Effector memory CD8-positive, alpha-beta T cell (primary cell): ENCODE measurements at regions not wholly inside any gene's neighbourhood (a gene's known extent, or its start where the extent isn't known, plus 50 kb on each side); places are given as distances from the start of the nearest gene placed in this dataset.
A peak's percentile ranks its signal among the peaks of the same experiment; 100 is the strongest.

ENCODE experiments used
- ATAC-seq: fragments of 150-1000 bp; cut with Tn5 transposase; replicated peaks from 2 replicates; pipeline ENCODE4 v1.10.0; 2021; ENCODE audit warnings: mild to moderate bottlenecking, moderate library complexity
- DNase-seq, 3 experiments: peaks; one replicate each; pipeline ENCODE4 v3.0.0; 2021
- H3K27ac Mint-ChIP-seq, 2 donors: one replicate each; pipeline ENCODE4 v1.8.0; 2022; ENCODE audit warnings: mild to moderate bottlenecking in 2 of 2, mixed read lengths in 2 of 2, moderate library complexity in 2 of 2
- H3K27me3 Mint-ChIP-seq, 2 donors: one replicate each; pipeline ENCODE4 v1.8.0; 2022; ENCODE audit warnings: mixed read lengths in 2 of 2
- H3K36me3 Mint-ChIP-seq: one replicate; pipeline ENCODE4 v1.8.0; 2022; ENCODE audit warnings: mild to moderate bottlenecking, moderate library complexity, mixed read lengths; ENCODE audit not compliant: insufficient read depth
- H3K4me1 Mint-ChIP-seq, 2 donors: one replicate each; pipeline ENCODE4 v1.8.0; 2022; ENCODE audit warnings: low read depth in 2 of 2, mixed read lengths in 2 of 2
- H3K4me3 Mint-ChIP-seq, 2 donors: one replicate each; pipeline ENCODE4 v1.8.0; 2022; ENCODE audit warnings: mild to moderate bottlenecking in 2 of 2, mixed read lengths in 2 of 2, moderate library complexity in 2 of 2
- H3K9me3 Mint-ChIP-seq, 2 donors: one replicate each; pipeline ENCODE4 v1.8.0; 2022; ENCODE audit warnings: mixed read lengths in 2 of 2

DNA sequence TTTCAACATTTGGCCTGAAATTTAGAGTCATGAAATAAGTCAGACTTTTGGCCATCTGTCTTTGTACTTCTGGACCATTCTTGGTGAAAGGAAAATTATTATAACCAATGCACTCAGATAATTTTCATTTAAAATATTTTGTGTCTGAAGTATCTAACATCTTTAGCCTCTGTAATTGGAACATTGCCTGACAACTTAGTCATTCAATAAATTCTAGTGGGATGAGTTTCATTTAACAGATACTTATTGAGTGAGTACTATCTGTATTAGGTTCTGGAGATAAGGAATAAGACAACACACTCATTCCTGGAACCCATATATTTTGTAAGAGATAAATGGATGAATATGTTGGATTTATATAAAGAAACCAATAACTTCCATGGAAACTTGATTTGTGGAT lies 536.0 kb downstream of the BCKDHB start:
- Mint-ChIP-seq H3K4me1 (no peaks in the 10 kb centered on the region), H3K36me3 (no peaks in the 10 kb centered on the region), H3K27ac (no peak overlapping the region), H3K27me3 (no peaks in the 10 kb centered on the region), H3K9me3 (no peaks in the 10 kb centered on the region), H3K4me3 (no peak overlapping the region)
- DNase-seq: no peak
- no peak for ATAC-seq

DNA sequence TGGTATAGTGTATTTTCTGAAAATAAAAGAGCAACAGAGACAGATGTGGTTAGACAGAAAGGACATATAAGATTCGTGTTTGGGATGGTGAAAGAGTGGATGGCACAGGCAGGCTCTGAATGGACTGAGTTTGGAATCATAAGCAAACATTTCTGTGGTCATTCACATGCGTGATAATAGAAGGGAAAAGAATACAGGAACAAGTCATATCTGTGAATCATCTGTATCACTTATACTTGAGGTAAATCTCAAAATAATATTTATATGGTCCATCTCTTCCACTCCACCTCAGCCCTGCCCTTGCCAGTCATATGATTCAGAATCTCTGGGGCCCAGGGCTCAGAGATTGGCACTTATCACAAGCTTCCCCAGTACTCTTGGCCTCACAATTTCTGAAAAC lies 535.1 kb downstream of the BCKDHB start:
- Mint-ChIP-seq H3K4me1 (no peaks in the 10 kb centered on the region), H3K27me3 (no peaks in the 10 kb centered on the region)
- no peak for ATAC-seq

DNA sequence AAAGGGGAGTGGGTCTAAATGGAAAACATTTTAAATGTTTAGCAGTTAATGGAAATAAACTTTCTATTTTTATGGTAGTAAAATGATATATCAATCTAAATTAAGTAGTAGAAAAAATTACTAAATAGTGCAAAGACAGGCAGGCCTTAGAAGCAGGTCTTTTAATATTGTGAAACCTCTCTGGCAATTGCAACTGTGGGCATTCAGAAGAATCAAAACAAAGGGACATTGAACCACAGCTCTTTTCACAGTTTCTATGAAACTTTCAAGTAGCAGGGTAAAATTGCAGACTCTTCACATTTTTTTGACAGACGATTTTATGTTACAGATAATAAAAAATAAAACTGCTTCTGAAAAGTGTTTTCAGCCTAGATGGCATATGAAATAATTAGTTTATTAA lies 533.7 kb downstream of the BCKDHB start:
- ATAC-seq (no peak), DNase-seq (no peak)
- Mint-ChIP-seq H3K9me3 (peaks cover 3 to 7% of the 10 kb centered on the region in 2 donors), H3K27ac (no peak overlapping the region), H3K36me3 (no peaks in the 10 kb centered on the region), H3K4me1 (no peaks in the 10 kb centered on the region), H3K27me3 (no peaks in the 10 kb centered on the region), H3K4me3 (no peak overlapping the region)

More for the DNA sequence above, 535.1 kb downstream of the BCKDHB start:
- DNase-seq: no peak
- Mint-ChIP-seq H3K9me3 (peaks cover 0 to 2% of the 10 kb centered on the region in 2 donors), H3K27ac (no peak overlapping the region), H3K36me3 (no peaks in the 10 kb centered on the region), H3K4me3 (no peak overlapping the region)

DNA sequence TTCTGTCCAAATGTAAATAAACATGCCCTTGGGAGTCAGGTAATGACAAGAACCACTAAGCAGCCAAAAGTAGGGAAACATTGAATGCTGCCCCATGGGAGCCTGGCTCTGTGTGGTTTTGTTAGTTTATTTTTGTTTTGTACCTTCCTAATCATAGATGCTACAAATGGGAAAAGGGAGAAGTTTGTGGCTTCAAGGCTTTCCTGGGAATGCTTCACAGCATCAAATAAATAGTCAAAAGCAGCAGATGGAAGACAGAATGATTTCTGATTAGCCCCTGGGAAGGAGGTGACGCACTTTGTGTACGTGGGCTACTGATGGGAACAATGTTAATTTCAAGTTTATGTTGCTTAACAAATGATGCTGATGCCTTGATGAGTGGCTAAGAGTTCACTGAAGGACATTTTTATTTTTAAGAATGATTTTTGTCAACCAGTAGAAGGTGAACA lies 532.7 kb downstream of the BCKDHB start:
- ATAC-seq (no peak), DNase-seq (no peak)
- Mint-ChIP-seq H3K9me3 (peaks cover 3 to 7% of the 10 kb centered on the region in 2 donors), H3K4me3 (no peak overlapping the region), H3K27me3 (no peaks in the 10 kb centered on the region), H3K27ac (no peak overlapping the region), H3K4me1 (no peaks in the 10 kb centered on the region), H3K36me3 (no peaks in the 10 kb centered on the region)

DNA sequence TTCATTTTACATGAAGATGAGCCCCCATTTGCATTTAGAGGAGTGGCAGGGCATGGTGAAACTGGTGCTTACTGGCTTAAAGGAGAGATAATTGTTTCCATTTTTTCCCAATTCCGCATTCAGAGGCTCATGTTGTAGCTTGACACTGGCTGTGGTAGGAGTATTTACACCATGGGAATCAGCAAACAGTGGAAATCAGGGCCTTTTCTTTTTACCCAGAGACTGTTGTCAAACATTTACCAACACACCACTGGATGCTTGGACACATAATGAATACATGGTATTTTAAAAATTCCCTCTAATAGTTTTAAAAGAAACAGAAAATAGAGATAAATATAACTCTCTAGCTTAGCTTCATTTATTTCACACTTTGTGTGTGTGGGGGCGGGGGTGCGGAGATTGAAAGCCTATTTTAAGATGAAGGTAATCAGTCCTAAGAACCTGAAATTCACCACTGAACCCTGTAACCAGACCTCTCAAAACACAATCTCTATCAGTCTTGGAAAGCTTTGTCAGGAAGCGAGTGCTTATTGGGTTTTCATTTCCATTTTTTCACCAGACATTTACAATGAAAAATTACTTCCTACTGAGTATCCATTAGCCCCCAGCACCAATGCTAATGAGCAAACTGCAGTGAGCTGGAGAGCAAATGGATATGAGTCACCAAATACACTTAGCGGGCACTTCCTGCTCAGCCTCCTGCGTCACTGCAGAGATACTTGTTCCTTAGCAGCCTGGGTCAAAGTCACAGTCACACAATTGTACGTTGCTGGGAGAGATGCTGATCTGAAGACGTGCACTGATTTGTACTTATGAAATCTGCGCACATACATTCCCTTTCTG lies 532.0 kb downstream of the BCKDHB start:
- Mint-ChIP-seq H3K4me1 (no peaks in the 10 kb centered on the region), H3K36me3 (no peaks in the 10 kb centered on the region), H3K27ac (no peak overlapping the region), H3K4me3 (no peak overlapping the region), H3K27me3 (no peaks in the 10 kb centered on the region), H3K9me3 (peaks cover 3 to 7% of the 10 kb centered on the region in 2 donors)
- DNase-seq: no peak
- ATAC-seq: peak; percentile 80

DNA sequence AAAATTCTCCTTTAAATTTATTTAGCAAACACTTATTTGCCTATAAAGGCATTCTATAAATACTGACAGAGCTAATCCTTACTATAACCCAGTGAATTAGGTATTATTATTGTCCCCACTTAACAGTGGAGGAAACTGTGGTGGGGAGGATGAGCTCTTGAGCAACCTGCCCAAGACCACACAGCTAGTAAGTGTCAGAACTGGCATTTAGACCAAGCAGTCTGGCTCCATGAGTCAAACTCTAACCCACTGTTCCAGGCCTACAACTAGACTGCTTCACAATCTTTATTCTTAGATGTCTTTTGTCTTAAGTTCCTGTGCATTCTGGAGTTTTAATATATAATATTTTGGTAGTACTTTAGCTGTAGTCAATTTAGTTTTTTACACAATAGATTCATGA lies 530.8 kb downstream of the BCKDHB start:
- no peak for DNase-seq
- no peaks in the 10 kb centered on the region for H3K27me3 Mint-ChIP-seq
- no peaks in the 10 kb centered on the region for H3K36me3 Mint-ChIP-seq
- peaks cover 3 to 7% of the 10 kb centered on the region in 2 donors for H3K9me3 Mint-ChIP-seq
- no peak overlapping the region for H3K27ac Mint-ChIP-seq
- H3K4me1 Mint-ChIP-seq: no peaks in the 10 kb centered on the region
- ATAC-seq: peak; percentile 42
- H3K4me3 Mint-ChIP-seq: no peak overlapping the region

DNA sequence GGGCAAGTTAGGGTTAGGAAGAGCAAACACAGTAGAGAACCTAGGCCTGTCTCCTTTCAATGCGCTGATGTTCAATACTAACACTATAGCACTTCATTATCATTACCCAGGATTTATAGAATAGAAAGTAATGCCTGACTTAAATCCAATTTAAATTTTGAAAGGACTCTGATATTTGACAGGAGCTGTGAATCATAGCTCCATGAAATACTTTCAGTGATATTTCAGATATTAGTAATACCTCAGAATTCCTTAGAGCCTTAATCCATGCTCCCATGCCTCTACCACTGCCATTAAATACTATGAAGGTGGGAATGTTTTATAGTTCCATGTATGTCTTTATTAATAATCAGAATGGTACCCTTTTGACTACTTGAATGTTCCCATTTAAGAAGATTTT lies 530.2 kb downstream of the BCKDHB start:
- H3K36me3 Mint-ChIP-seq: no peaks in the 10 kb centered on the region
- H3K4me1 Mint-ChIP-seq: no peaks in the 10 kb centered on the region

DNA sequence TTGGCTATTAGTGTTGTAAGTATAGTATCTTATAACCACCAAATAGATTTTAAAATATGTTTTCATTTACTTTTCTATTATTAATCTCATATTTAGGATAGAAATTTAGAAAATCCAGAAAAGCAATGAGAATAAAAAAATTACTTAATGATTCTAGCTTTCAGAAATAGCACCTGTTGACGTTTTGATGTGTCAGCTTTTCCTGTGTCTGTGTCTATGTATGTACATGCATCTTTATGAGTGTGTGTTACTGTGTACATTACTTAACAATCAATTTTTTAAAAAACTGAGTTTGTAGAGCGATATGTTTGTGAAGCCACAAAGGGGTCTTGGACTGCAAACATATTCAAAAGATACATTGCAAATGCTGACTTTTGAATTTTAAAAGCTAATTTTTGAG lies 526.9 kb downstream of the BCKDHB start:
- ATAC-seq (no peak), DNase-seq (no peak)
- Mint-ChIP-seq H3K36me3 (no peaks in the 10 kb centered on the region), H3K4me3 (no peak overlapping the region), H3K27ac (no peak overlapping the region), H3K4me1 (no peaks in the 10 kb centered on the region), H3K9me3 (peaks cover 3 to 7% of the 10 kb centered on the region in 2 donors), H3K27me3 (no peaks in the 10 kb centered on the region)

More for the DNA sequence above, 530.2 kb downstream of the BCKDHB start:
- ATAC-seq (no peak), DNase-seq (no peak)
- no peak overlapping the region for H3K27ac Mint-ChIP-seq
- no peak overlapping the region for H3K4me3 Mint-ChIP-seq
- H3K9me3 Mint-ChIP-seq: peaks cover 3 to 7% of the 10 kb centered on the region in 2 donors
- H3K27me3 Mint-ChIP-seq: no peaks in the 10 kb centered on the region

DNA sequence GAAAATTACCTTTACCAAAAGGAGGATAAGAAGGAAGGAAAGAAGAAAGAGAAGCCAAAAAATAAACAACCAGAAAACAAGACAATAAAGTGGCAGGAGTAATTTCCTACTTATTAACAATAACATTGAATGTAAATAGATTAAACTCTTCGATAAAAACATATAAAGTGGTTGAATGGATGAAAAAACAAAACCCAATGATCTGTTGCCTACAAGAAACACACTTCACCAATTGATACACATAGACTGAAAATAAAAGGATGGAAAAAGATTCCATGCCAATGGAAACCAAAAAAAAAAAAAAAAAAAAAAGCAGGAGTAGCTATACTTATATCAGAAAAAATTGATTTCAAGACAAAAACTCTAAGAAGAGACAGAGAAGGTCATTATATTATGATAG lies 518.9 kb downstream of the BCKDHB start:
- Mint-ChIP-seq H3K36me3 (no peaks in the 10 kb centered on the region), H3K4me1 (no peaks in the 10 kb centered on the region), H3K27ac (no peak overlapping the region), H3K27me3 (no peaks in the 10 kb centered on the region), H3K9me3 (peaks cover 5 to 13% of the 10 kb centered on the region in 2 donors), H3K4me3 (no peak overlapping the region)
- DNase-seq (no peak), ATAC-seq (no peak)

DNA sequence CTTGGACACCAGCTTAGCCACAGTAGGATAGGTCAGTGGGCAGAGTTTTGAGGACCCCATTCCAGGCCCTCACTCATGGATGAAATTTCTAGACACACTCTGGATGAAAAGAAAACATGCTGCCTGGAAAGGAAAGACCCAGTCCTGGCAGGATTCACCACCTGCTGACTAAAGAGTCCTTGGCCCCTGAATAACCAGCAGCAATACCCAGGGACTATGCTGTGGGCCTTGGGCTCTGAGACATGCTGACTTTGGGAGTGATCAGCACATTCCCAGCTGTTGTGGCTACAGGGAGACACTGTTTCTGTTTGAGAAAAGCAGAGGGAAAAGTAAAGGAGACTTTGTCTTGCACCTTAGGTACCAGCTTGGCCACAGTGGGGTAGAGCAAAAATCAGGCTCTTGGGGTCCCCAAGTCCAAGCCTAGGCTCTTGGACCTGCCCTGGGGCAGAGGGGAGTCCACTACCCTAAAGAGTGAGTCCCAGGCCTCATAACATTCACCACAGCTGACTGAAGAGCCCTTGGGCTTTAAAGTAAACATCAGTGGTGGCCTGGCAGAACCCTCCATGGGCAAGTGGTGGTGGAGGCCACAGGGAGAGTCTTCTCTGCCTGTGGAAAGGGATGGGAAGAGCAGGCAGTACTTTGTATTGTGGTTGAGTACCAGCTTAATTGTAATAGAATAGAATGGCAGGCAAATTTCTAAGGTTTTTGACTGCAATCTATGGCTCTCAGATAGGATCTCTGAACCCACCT lies 516.8 kb downstream of the BCKDHB start:
- no peak overlapping the region for H3K27ac Mint-ChIP-seq
- ATAC-seq: no peak
- H3K27me3 Mint-ChIP-seq: no peaks in the 10 kb centered on the region
- H3K9me3 Mint-ChIP-seq: peaks cover 10 to 13% of the 10 kb centered on the region in 2 donors
- no peaks in the 10 kb centered on the region for H3K36me3 Mint-ChIP-seq
- H3K4me3 Mint-ChIP-seq: no peak overlapping the region
- no peaks in the 10 kb centered on the region for H3K4me1 Mint-ChIP-seq
- no peak for DNase-seq

DNA sequence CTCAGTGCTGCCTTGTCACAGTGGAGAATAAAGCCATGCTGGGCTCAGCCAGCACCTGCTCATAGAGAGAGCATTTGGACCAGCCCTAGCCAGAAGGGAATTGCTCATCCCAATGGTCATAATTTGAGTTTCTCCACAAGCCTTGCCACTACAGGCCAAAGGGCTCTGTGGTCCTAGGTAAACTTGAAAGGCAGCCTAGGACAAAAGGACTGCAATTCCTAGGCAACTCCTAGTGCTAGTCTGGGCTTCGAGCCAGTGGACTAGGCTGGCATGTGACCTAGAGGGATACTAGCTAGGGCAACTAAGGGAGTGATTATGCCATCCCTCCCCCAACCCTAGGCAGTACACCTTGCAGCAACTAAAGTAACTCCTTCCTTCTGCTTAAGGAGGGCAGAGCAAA lies 516.2 kb downstream of the BCKDHB start:
- H3K4me1 Mint-ChIP-seq: no peaks in the 10 kb centered on the region
- no peak overlapping the region for H3K27ac Mint-ChIP-seq
- H3K4me3 Mint-ChIP-seq: no peak overlapping the region
- peaks cover 11 to 13% of the 10 kb centered on the region in 2 donors for H3K9me3 Mint-ChIP-seq
- H3K27me3 Mint-ChIP-seq: no peaks in the 10 kb centered on the region
- DNase-seq (no peak), ATAC-seq (no peak)
- H3K36me3 Mint-ChIP-seq: no peaks in the 10 kb centered on the region

DNA sequence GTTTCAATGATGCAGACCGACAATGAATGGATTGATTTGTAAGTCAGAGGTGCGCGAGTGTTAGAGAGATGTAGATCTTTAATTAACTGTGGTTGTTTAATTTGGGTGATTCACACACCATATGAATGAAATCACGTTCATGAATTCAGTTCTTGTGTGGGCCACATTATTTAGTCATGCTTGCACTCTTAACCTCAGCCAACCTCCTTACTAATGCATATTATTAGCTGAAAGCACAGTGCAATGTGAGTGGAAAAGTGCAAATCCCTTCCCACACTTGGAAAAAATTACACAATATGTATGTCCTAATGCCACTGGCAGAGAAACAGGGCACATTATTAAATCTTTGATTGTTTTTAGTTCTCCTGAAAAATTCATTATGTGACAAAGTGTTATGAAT lies 512.5 kb downstream of the BCKDHB start:
- Mint-ChIP-seq H3K27me3 (no peaks in the 10 kb centered on the region), H3K27ac (no peak overlapping the region), H3K4me3 (no peak overlapping the region), H3K9me3 (peaks cover 2 to 11% of the 10 kb centered on the region in 2 donors), H3K4me1 (no peaks in the 10 kb centered on the region), H3K36me3 (no peaks in the 10 kb centered on the region)
- DNase-seq: no peak
- no peak for ATAC-seq

DNA sequence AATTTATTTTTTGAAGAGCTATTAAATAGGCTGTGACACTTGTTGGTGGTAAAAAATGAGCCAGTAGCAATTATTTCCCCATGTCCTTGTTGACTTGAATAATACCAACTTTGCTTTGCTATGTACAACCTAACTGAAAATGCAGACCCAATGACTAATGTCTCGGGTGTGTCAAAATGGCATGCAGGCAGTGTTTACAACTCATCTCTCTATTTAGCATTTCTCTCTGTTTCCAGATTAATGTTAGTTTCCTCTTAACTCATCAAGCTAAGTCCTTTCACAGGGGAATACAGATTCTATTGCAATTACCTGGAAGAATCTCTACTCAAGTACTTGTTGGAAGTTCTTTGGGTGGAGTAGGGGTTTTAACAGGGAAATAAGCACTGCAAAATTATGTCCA lies 504.4 kb downstream of the BCKDHB start:
- no peaks in the 10 kb centered on the region for H3K4me1 Mint-ChIP-seq
- H3K9me3 Mint-ChIP-seq: peaks cover 0 to 5% of the 10 kb centered on the region in 2 donors
- DNase-seq: no peak
- no peaks in the 10 kb centered on the region for H3K27me3 Mint-ChIP-seq
- no peak overlapping the region for H3K4me3 Mint-ChIP-seq
- no peak for ATAC-seq
- no peak overlapping the region for H3K27ac Mint-ChIP-seq
- H3K36me3 Mint-ChIP-seq: no peaks in the 10 kb centered on the region

DNA sequence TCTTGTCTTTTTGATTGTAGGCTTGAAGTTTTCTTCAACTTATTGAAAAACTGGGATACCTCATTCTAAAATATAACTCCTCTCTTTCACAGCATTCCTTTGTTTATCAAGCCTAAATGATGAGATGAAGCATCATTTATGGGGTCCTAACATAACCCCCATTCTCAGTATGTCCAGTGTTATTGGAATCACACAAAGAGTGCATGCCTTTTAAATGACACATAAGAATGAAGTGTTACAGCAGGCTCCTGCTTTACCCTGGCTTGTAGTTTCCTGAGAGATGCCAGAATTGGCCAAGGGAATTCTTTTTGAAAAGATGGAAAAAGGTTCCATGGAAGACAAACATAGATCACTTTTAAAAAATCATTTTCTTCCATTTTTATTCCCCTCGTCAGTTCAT lies 502.4 kb downstream of the BCKDHB start:
- no peak for ATAC-seq
- H3K36me3 Mint-ChIP-seq: no peaks in the 10 kb centered on the region
- H3K27me3 Mint-ChIP-seq: no peaks in the 10 kb centered on the region
- no peak overlapping the region for H3K4me3 Mint-ChIP-seq
- no peaks in the 10 kb centered on the region for H3K4me1 Mint-ChIP-seq
- H3K9me3 Mint-ChIP-seq: peaks cover 0 to 3% of the 10 kb centered on the region in 2 donors
- no peak for DNase-seq
- no peak overlapping the region for H3K27ac Mint-ChIP-seq
